Embryonic facial prominence (tissue), 1 donor: ENCODE measurements at regions not wholly inside any gene's neighbourhood (a gene's known extent, or its start where the extent isn't known, plus 50 kb on each side); places are given as distances from the start of the nearest gene placed in this dataset.

Source experiments
- DNase-seq: peaks from one replicate; pipeline ENCODE4 v3.0.0-alpha.2; 2016; ENCODE audit errors: extremely low spot score

GRCh38 chr2:120785228-120785966, 49.7 kb downstream of the GLI2 start:
- DNase-seq = no peak

- DNase-seq = no peak
Observed at GRCh38 chr2:120786038-120786960, 50.6 kb downstream of the GLI2 start.

GRCh38 chr2:120787111-120787821, 51.6 kb downstream of the GLI2 start:
- DNase-seq = no peak

GRCh38 chr2:120787822-120788700, 52.4 kb downstream of the GLI2 start:
- no peak for DNase-seq

- no peak for DNase-seq
Observed at GRCh38 chr2:120791243-120791961, 55.7 kb downstream of the GLI2 start.

GRCh38 chr2:120791962-120792297, 56.3 kb downstream of the GLI2 start:
- no peak for DNase-seq

GRCh38 chr2:120793682-120794403, 58.2 kb downstream of the GLI2 start:
- no peak for DNase-seq

GRCh38 chr2:120794716-120795115, 59.0 kb downstream of the GLI2 start:
- DNase-seq = no peak

GRCh38 chr2:120796094-120796493, 60.4 kb downstream of the GLI2 start:
- DNase-seq = no peak

GRCh38 chr2:120797421-120798221, 62.0 kb downstream of the GLI2 start:
- no peak for DNase-seq

- no peak for DNase-seq
Observed at GRCh38 chr2:120798567-120799247, 63.0 kb downstream of the GLI2 start.

GRCh38 chr2:120802158-120802557, 66.5 kb downstream of the GLI2 start:
- DNase-seq = no peak

- DNase-seq = no peak
Observed at GRCh38 chr2:120802867-120803484, 67.3 kb downstream of the GLI2 start.

GRCh38 chr2:120803764-120804335, 68.2 kb downstream of the GLI2 start:
- no peak for DNase-seq

GRCh38 chr2:120804459-120804858, 68.8 kb downstream of the GLI2 start:
- no peak for DNase-seq

- no peak for DNase-seq
Observed at GRCh38 chr2:120805011-120805410, 69.3 kb downstream of the GLI2 start.

- DNase-seq = no peak
Observed at GRCh38 chr2:120805602-120806001, 69.9 kb downstream of the GLI2 start.

- DNase-seq = no peak
Observed at GRCh38 chr2:120807751-120808150, 72.1 kb downstream of the GLI2 start.
